GM13976 (cell line): ENCODE measurements at regions not wholly inside any gene's neighbourhood (a gene's known extent, or its start where the extent isn't known, plus 50 kb on each side); places are given as distances from the start of the nearest gene placed in this dataset.

Experiments
- DNase-seq: peaks from one replicate; pipeline ENCODE4 v3.0.0; 2012; ENCODE audit warnings: low spot score
- CTCF ChIP-seq: IDR thresholded peaks from 2 replicates; pipeline ENCODE4 v1.5.1; 2012; ENCODE audit warnings: borderline replicate concordance, mild to moderate bottlenecking; ENCODE audit not compliant: insufficient read depth; ENCODE audit errors: extremely low read depth, missing control alignments, control extremely low read depth
- in situ Hi-C: fragments of 300-500 bp; cut with MboI; formaldehyde crosslinking; loops from one replicate; pipeline ENCODE4 v1.12.0; 2022; ENCODE audit warnings: low sequenced_read_pairs, mixed read lengths, inconsistent platforms; ENCODE audit not compliant: unreplicated experiment

- TF ChIP-seq CTCF, result no peak
- DNase-seq, result no peak
- in situ Hi-C loops, result no loop called here
Measured at GRCh38 chr2:242054881-242055801, 185.6 kb downstream of the RTP5 start.

- TF ChIP-seq CTCF, result no peak
- in situ Hi-C loops, result no loop called here
- DNase-seq, result no peak
Measured at GRCh38 chr2:242056026-242056425, 186.5 kb downstream of the RTP5 start.

DNA sequence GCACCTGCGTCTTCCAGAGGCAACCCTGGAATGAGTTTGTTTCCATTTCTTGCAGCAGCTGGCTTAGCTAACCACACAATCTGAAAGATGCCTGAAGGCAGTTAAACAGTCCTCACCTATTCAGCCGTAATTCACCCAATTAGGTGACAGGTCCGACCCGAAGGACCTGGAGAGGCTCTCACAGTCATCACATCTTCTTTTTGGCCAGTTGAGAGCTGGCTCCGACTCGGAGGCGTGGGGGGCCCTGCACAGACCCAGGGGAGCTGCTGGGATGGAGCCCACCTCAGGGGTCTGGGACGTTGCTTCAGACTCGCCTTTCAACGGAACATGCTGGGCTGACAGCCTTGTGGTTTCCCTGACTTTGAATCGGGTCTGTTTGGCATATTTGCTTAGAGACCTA lies 187.3 kb downstream of the RTP5 start:
- in situ Hi-C loops, result no loop called here
- no peak for TF ChIP-seq CTCF
- no peak for DNase-seq

- in situ Hi-C loops, result no loop called here
- no peak for DNase-seq
- no peak for TF ChIP-seq CTCF
Measured at GRCh38 chr2:242057379-242058040, 188.0 kb downstream of the RTP5 start.

GRCh38 chr2:242058116-242058680 lies 188.7 kb downstream of the RTP5 start:
- no peak for DNase-seq
- in situ Hi-C loops, result no loop called here
- TF ChIP-seq CTCF, result no peak

DNA sequence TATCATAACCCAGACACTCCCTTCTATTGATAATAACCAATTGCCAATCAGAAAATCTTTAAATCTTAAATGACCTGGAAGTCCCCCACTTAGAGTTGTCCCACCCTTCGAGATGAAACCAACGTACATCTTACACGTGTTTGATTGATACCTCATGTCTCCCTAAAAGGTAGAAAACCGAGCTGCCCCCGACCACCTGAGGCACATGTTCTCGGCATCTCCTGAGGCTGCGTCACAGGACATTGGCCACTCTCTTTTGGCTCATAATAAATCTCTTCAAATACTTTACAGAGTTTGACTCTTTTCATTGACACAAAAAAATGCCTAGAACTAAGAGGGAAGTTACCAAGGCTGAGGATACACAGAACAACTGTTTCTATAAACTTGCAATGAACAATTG lies 190.0 kb downstream of the RTP5 start:
- in situ Hi-C loops, result no loop called here
- no peak for TF ChIP-seq CTCF

More for the DNA sequence above, 190.0 kb downstream of the RTP5 start:
- no peak for DNase-seq
